Caco-2 (cell line): ENCODE measurements at regions not wholly inside any gene's neighbourhood (a gene's known extent, or its start where the extent isn't known, plus 50 kb on each side); places are given as distances from the start of the nearest gene placed in this dataset.
A peak's percentile ranks its signal among the peaks of the same experiment; 100 is the strongest.

Experiments used
- BruUV-seq: library from RNA; stranded (reverse); fragments of 400-500 nt; replicated peaks from 2 replicates; lab custom pipeline; 2021; lab: Mats Ljungman, UMichigan
- CTCF ChIA-PET: fragments of 300-600 bp; sonication (Branson Sonifier 250); formaldehyde crosslinking; loops from one replicate; lab custom pipeline; 2022; ENCODE audit warnings: antibody characterized with exemption; lab: Charles Lee
- POLR2A ChIA-PET: fragments of 300-600 bp; sonication (Branson Sonifier 250); formaldehyde crosslinking; loops from one replicate; lab custom pipeline; 2022; ENCODE audit warnings: antibody characterized with exemption; lab: Charles Lee
- DNase-seq, 2 experiments: peaks; one replicate each; pipeline versions ENCODE4 v3.0.0 to v3.0.0-alpha.2; 2020 to 2022
- H3K27me3 ChIP-seq: replicated peaks from 2 replicates; pipeline ENCODE4 v1.6.0; 2011; ENCODE audit warnings: low read length; ENCODE audit not compliant: control insufficient read depth, insufficient read depth
- H3K36me3 ChIP-seq: 2 replicates; pipeline ENCODE4 v1.5.1; 2011; ENCODE audit warnings: low read length; ENCODE audit not compliant: control insufficient read depth, insufficient read depth
- H3K4me1 ChIP-seq: fragments of 250-450 bp; sonication (Bioruptor Pico); 2 replicates; pipeline ENCODE4 v1.5.1; 2020; ENCODE audit warnings: mild to moderate bottlenecking
- H3K4me3 ChIP-seq: 2 replicates; pipeline ENCODE4 v1.5.1; 2011; ENCODE audit warnings: low read depth, mild to moderate bottlenecking, control low read depth, low read length
- H3K9me3 ChIP-seq: fragments of 250-450 bp; sonication (Bioruptor Pico); 2 replicates; pipeline ENCODE4 v1.5.1; 2020; ENCODE audit warnings: mild to moderate bottlenecking, moderate library complexity
- H3K27ac Mint-ChIP-seq: one replicate; pipeline ENCODE4 v1.8.0; 2022; ENCODE audit warnings: mixed read lengths; ENCODE audit not compliant: unreplicated experiment
- H3K27me3 Mint-ChIP-seq: one replicate; pipeline ENCODE4 v1.8.0; 2022; ENCODE audit warnings: mixed read lengths; ENCODE audit not compliant: insufficient read depth, unreplicated experiment
- H3K36me3 Mint-ChIP-seq: one replicate; pipeline ENCODE4 v1.8.0; 2022; ENCODE audit warnings: mild to moderate bottlenecking, mixed read lengths; ENCODE audit not compliant: insufficient read depth, unreplicated experiment
- H3K4me1 Mint-ChIP-seq: one replicate; pipeline ENCODE4 v1.8.0; 2022; ENCODE audit warnings: low read depth, mixed read lengths; ENCODE audit not compliant: unreplicated experiment
- H3K4me3 Mint-ChIP-seq: one replicate; pipeline ENCODE4 v1.8.0; 2022; ENCODE audit warnings: mild to moderate bottlenecking, moderate library complexity, mixed read lengths; ENCODE audit not compliant: unreplicated experiment
- H3K9me3 Mint-ChIP-seq: one replicate; pipeline ENCODE4 v1.8.0; 2022; ENCODE audit warnings: mixed read lengths; ENCODE audit not compliant: unreplicated experiment
- intact Hi-C: fragments of 100-400 bp; cut with micrococcal nuclease; formaldehyde crosslinking; loops from one replicate; pipeline ENCODE4 v1.10.0; 2022; ENCODE audit not compliant: unreplicated experiment
- TF ChIP-seq, protein P1 (sequence below), 2 experiments: fragments of 200-600 bp in 1 of 2; IDR thresholded peaks; 1 replicate in 1 of 2; 2 replicates in 1 of 2; pipeline versions ENCODE4 v1.5.1 to v1.8.0; 2011 to 2022; ENCODE audit warnings: antibody characterized with exemption in 1 of 2, control low read depth in 1 of 2, inconsistent platforms in 1 of 2, low read depth in 1 of 2, low read length in 1 of 2, mild to moderate bottlenecking in 1 of 2, moderate library complexity in 1 of 2; ENCODE audit not compliant: insufficient read depth in 1 of 2, severe bottlenecking in 1 of 2, unreplicated experiment in 1 of 2

DNA sequence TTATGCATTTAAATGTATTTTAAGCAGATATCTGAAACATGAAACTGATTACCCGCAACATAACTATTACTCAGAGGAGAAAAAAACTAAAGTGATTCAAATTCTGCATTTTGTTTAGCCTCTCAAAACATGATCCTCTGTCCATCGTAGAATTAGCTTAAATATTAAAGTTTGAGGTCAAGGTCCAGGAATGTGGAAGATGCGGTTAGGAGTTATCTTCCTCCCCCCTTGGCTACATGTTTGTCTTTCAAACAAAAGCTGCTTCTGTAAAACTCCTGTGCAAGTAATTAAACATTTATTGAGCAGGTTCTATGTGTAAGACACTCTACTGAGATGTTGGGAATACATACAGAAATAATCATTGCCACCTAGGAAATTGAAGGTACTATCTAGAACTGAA is 175.0 kb upstream of the ISL1 start:
- no peaks in the 10 kb centered on the region for H3K27me3 Mint-ChIP-seq

DNA sequence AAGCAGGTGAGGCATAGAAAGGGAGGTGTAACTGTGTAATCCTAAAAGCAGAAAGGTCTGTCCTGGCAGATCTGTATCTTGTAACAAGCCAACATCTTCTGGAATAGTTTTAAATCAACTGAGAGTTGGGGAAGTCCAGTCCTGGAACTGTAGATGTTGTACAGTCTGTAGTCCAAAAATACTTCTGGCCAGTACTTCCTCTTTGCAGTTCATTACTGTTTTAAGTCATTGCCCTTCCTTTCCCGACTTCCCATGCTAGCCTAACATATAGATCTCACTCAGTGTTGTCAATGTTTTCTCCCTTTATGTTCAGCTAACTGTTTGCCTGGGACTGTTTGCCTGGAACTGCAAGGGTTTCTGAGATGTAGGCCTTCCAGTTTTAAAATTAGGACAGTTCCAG is 168.5 kb upstream of the ISL1 start:
- no peaks in the 10 kb centered on the region for H3K27me3 Mint-ChIP-seq
- no peaks in the 10 kb centered on the region for H3K4me1 Mint-ChIP-seq
- intact Hi-C loops: no loop called here

More for the DNA sequence above, 175.0 kb upstream of the ISL1 start:
- DNase-seq: peak in 1 of 2 experiments; percentile 5
- Mint-ChIP-seq H3K4me3 (no peak overlapping the region), H3K9me3 (no peaks in the 10 kb centered on the region), H3K36me3 (no peaks in the 10 kb centered on the region), H3K4me1 (peaks cover 7% of the 10 kb centered on the region), H3K27ac (peak overlapping the region; percentile 23)
- peaks cover 3% of the 10 kb centered on the region; the same call in 1 of the 2 replicates for H3K4me1 ChIP-seq
- BruUV-seq: no TSS peak
- intact Hi-C loops: loop anchor here (2.0 kb wide), 1 partner anchor 19 kb away; no protein-coding TSS in a partner anchor
- H3K36me3 ChIP-seq: no peaks in the 10 kb centered on the region
- H3K27me3 ChIP-seq: no peaks in the 10 kb centered on the region
- CTCF ChIA-PET: interaction anchor here (0.6 kb wide), 1 partner anchor 209 kb away, joined by 3 read pairs; no protein-coding TSS in a partner anchor
- H3K4me3 ChIP-seq: no peak overlapping the region
- POLR2A ChIA-PET: no interaction called here
- TF ChIP-seq, protein P1, sequence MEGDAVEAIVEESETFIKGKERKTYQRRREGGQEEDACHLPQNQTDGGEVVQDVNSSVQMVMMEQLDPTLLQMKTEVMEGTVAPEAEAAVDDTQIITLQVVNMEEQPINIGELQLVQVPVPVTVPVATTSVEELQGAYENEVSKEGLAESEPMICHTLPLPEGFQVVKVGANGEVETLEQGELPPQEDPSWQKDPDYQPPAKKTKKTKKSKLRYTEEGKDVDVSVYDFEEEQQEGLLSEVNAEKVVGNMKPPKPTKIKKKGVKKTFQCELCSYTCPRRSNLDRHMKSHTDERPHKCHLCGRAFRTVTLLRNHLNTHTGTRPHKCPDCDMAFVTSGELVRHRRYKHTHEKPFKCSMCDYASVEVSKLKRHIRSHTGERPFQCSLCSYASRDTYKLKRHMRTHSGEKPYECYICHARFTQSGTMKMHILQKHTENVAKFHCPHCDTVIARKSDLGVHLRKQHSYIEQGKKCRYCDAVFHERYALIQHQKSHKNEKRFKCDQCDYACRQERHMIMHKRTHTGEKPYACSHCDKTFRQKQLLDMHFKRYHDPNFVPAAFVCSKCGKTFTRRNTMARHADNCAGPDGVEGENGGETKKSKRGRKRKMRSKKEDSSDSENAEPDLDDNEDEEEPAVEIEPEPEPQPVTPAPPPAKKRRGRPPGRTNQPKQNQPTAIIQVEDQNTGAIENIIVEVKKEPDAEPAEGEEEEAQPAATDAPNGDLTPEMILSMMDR (IDR thresholded peaks at IDR 0.05; ENCODE audit: insufficient read depth in 1 of 2, low read depth in 1 of 2, low read length in 1 of 2, severe bottlenecking in 1 of 2, unreplicated experiment in 1 of 2): no peak
- no peaks in the 10 kb centered on the region for H3K9me3 ChIP-seq

DNA sequence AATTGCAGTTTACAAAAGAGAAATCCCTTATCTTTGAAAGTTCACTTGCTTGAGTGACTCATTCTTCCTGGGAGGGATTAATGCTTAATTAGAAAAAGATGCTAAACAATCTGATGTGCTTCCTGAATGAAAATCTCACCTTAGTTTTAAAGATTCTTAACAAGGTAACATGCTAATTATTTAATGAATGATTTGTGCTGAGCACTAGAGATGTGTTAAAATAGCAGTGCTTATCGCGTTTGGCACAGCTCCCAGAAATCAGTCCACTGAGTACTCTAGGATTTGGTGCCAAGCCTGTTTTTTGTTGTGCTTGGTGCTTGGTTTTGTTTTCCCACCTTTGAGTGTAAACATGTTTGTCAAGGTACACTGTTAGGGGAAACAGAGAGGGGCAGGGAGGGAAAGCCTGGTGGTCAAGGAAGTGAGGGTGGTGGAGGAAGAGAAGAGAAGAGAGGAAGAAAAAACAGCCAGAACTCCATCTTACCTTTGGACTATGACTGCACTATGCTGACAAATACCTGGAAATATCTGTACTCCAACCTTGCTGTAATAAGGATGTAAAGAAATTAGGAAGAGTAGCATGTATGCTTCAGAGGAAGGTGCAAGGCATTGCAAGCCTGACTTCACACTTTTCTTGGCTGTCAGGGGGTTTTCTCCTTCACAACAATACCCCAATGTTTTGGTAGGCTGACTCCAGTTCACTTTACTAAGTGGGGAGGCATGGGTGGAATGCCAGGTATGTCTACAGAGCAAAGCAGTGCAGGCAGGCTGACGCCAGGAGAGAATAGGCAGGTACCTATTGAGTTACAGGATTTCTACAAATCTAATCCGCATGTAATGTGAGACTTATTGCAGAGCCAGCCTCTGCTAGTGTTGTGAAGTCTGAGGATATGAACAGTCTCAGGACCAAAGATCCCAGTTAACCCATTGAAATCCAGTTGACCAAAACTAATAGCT is 157.2 kb upstream of the ISL1 start:
- Mint-ChIP-seq H3K4me3 (peak overlapping the region; percentile 10), H3K36me3 (no peaks in the 10 kb centered on the region), H3K27ac (peak overlapping the region; percentile 78), H3K4me1 (peaks cover 14% of the 10 kb centered on the region), H3K9me3 (peaks cover 30% of the 10 kb centered on the region), H3K27me3 (no peaks in the 10 kb centered on the region)
- Histone ChIP-seq H3K9me3 (no peaks in the 10 kb centered on the region; the same call in 1 of the 2 replicates), H3K36me3 (no peaks in the 10 kb centered on the region), H3K4me3 (no peak overlapping the region), H3K4me1 (peaks cover 23% of the 10 kb centered on the region), H3K27me3 (no peaks in the 10 kb centered on the region; the same call in 1 of the 2 replicates)
- BruUV-seq: no TSS peak
- peak; percentile 60 to 70 for DNase-seq
- intact Hi-C loops: loop anchor here (2.0 kb wide), 1 partner anchor 17 kb away; no protein-coding TSS in a partner anchor
- ChIA-PET CTCF (no interaction called here), POLR2A (no interaction called here)
- TF ChIP-seq, protein P1 (IDR thresholded peaks at IDR 0.05; ENCODE audit: insufficient read depth in 1 of 2, low read depth in 1 of 2, low read length in 1 of 2, severe bottlenecking in 1 of 2, unreplicated experiment in 1 of 2): no peak

More for the DNA sequence above, 168.5 kb upstream of the ISL1 start:
- H3K4me1 ChIP-seq: no peaks in the 10 kb centered on the region
- H3K9me3 Mint-ChIP-seq: no peaks in the 10 kb centered on the region
- DNase-seq: no peak
- no peaks in the 10 kb centered on the region for H3K36me3 Mint-ChIP-seq
- TF ChIP-seq, protein P1 (IDR thresholded peaks at IDR 0.05; ENCODE audit: insufficient read depth in 1 of 2, low read depth in 1 of 2, low read length in 1 of 2, severe bottlenecking in 1 of 2, unreplicated experiment in 1 of 2): no peak
- H3K4me3 ChIP-seq: no peak overlapping the region
- CTCF ChIA-PET: no interaction called here
- H3K27me3 ChIP-seq: no peaks in the 10 kb centered on the region
- BruUV-seq: no TSS peak
- H3K36me3 ChIP-seq: no peaks in the 10 kb centered on the region
- H3K27ac Mint-ChIP-seq: no peak overlapping the region
- no peak overlapping the region for H3K4me3 Mint-ChIP-seq
- H3K9me3 ChIP-seq: no peaks in the 10 kb centered on the region
- POLR2A ChIA-PET: no interaction called here
